SK-N-SH (cell line): ENCODE measurements at regions not wholly inside any gene's neighbourhood (a gene's known extent, or its start where the extent isn't known, plus 50 kb on each side); places are given as distances from the start of the nearest gene placed in this dataset.

Experiments
- CTCF ChIA-PET: fragments of 300-600, 350-600 bp; formaldehyde crosslinking; extraction: SDS; loops from one replicate; lab custom pipeline; 2021; lab: Yijun Ruan, JAX
- POLR2A ChIA-PET: fragments of 350-600 bp; sonication (Branson Sonifier 250); formaldehyde crosslinking; extraction: SDS; loops from one replicate; lab custom pipeline; 2020; ENCODE audit warnings: antibody characterized with exemption, inconsistent platforms; lab: Yijun Ruan, JAX
- DNase-seq: peaks from one replicate; pipeline ENCODE4 v3.0.0; 2012
- H2AFZ ChIP-seq: fragments of 200-600 bp; sonication (generic); 2 replicates; pipeline ENCODE4 v1.8.1; 2016; ENCODE audit warnings: antibody characterized with exemption, mild to moderate bottlenecking, low read depth
- H3F3A ChIP-seq: fragments of 200-600 bp; sonication (generic); replicated peaks from 2 replicates; pipeline ENCODE3; 2016; ENCODE audit warnings: antibody characterized with exemption, mild to moderate bottlenecking; ENCODE audit not compliant: insufficient read depth
- H3K27ac ChIP-seq, 2 experiments: fragments of 200-500 bp in 1 of 2; fragments of 200-600 bp in 1 of 2; sonication (Bioruptor generic) in 1 of 2; sonication (generic), shearing (Covaris generic) in 1 of 2; 2 replicates each; pipeline versions ENCODE4 v1.5.1 to v1.6.1; 2014 to 2016; ENCODE audit warnings: low read depth in 2 of 2, inconsistent platforms in 1 of 2, low read length in 1 of 2, mild to moderate bottlenecking in 1 of 2, mixed read lengths in 1 of 2
- H3K27me3 ChIP-seq: fragments of 200-600 bp; sonication (generic), shearing (Covaris generic); 2 replicates; pipeline ENCODE4 v1.6.1; 2016; ENCODE audit warnings: mixed run types; ENCODE audit not compliant: insufficient read depth
- H3K36me3 ChIP-seq, 2 experiments: fragments of 200-500 bp in 1 of 2; fragments of 200-600 bp in 1 of 2; sonication (Bioruptor generic) in 1 of 2; sonication (generic) in 1 of 2; replicated peaks in 1 of 2; 2 replicates each; pipeline versions ENCODE3 to v1.5.1; 2014 to 2016; ENCODE audit warnings: low read length in 1 of 2, mild to moderate bottlenecking in 1 of 2; ENCODE audit not compliant: insufficient read depth in 2 of 2, control insufficient read depth in 1 of 2
- H3K4me1 ChIP-seq, 2 experiments: fragments of 200-500 bp in 1 of 2; fragments of 200-600 bp in 1 of 2; sonication (Bioruptor generic) in 1 of 2; sonication (generic), shearing (Covaris generic) in 1 of 2; 2 replicates each; pipeline versions ENCODE4 v1.5.1 to v1.6.1; 2014 to 2016; ENCODE audit warnings: low read depth in 1 of 2, low read length in 1 of 2, mixed run types in 1 of 2; ENCODE audit not compliant: insufficient read depth in 2 of 2, control insufficient read depth in 1 of 2
- H3K4me2 ChIP-seq: fragments of 200-600 bp; sonication (generic), shearing (Covaris generic); 2 replicates; pipeline ENCODE4 v1.6.1; 2017; ENCODE audit warnings: mixed run types
- H3K4me3 ChIP-seq, 2 experiments: fragments of 200-500 bp in 1 of 2; fragments of 200-600 bp in 1 of 2; sonication (Bioruptor generic) in 1 of 2; sonication (generic), shearing (Covaris generic) in 1 of 2; 2 replicates each; pipeline versions ENCODE4 v1.5.1 to v1.8.1; 2014 to 2016; ENCODE audit warnings: low read depth in 2 of 2, inconsistent platforms in 1 of 2, low read length in 1 of 2, mild to moderate bottlenecking in 1 of 2, mixed read lengths in 1 of 2, moderate library complexity in 1 of 2
- H3K79me2 ChIP-seq: fragments of 200-600 bp; sonication (generic); 2 replicates; pipeline ENCODE4 v1.8.1; 2017; ENCODE audit warnings: mild to moderate bottlenecking; ENCODE audit not compliant: insufficient read depth
- H3K9ac ChIP-seq: fragments of 200-600 bp; sonication (generic); 2 replicates; pipeline ENCODE4 v1.6.1; 2017; ENCODE audit warnings: mixed run types
- H3K9me2 ChIP-seq: fragments of 200-600 bp; sonication (generic); 2 replicates; pipeline ENCODE4 v1.6.1; 2017; ENCODE audit warnings: mixed run types
- H3K9me3 ChIP-seq: fragments of 200-600 bp; sonication (generic); 2 replicates; pipeline ENCODE4 v1.6.1; 2017; ENCODE audit warnings: mixed run types, mild to moderate bottlenecking, moderate library complexity
- H4K20me1 ChIP-seq: fragments of 200-600 bp; sonication (generic); 2 replicates; pipeline ENCODE4 v1.6.1; 2017; ENCODE audit warnings: mild to moderate bottlenecking, mixed run types; ENCODE audit not compliant: insufficient read depth
- ELF1 ChIP-seq: IDR thresholded peaks from 2 replicates; pipeline ENCODE4 v1.4.0; 2012
- GABPA ChIP-seq: IDR thresholded peaks from 2 replicates; pipeline ENCODE4 v1.4.0; 2012; ENCODE audit warnings: low read depth, mild to moderate bottlenecking
- GATA2 ChIP-seq: sonication (generic); formaldehyde crosslinking; IDR thresholded peaks from 2 replicates; pipeline ENCODE4 v1.5.0; 2020; ENCODE audit warnings: mild to moderate bottlenecking, missing genetic modification reagents
- IRF3 ChIP-seq: fragments of 150-350 bp; IDR thresholded peaks from 2 replicates; pipeline ENCODE4 v1.6.1; 2016; ENCODE audit warnings: mild to moderate bottlenecking, low read depth, low read length
- MAX ChIP-seq: IDR thresholded peaks from 2 replicates; pipeline ENCODE4 v1.4.0; 2012; ENCODE audit warnings: low read depth
- PBX3 ChIP-seq: IDR thresholded peaks from 2 replicates; pipeline ENCODE4; 2012
- RAD21 ChIP-seq: IDR thresholded peaks from 2 replicates; pipeline ENCODE4 v1.6.1; 2012; ENCODE audit warnings: mild to moderate bottlenecking, low read length
- RFX5 ChIP-seq: IDR thresholded peaks from 2 replicates; pipeline ENCODE4 v1.6.1; 2012; ENCODE audit warnings: mild to moderate bottlenecking, improper control_type of control experiment, low read length
- RXRA ChIP-seq: IDR thresholded peaks from 2 replicates; pipeline ENCODE4 v1.4.0; 2012; ENCODE audit warnings: low read depth, mild to moderate bottlenecking, borderline replicate concordance
- SIN3A ChIP-seq: IDR thresholded peaks from 2 replicates; pipeline ENCODE4 v1.6.1; 2012; ENCODE audit warnings: low read depth, mild to moderate bottlenecking, low read length, moderate library complexity, borderline replicate concordance
- SMC3 ChIP-seq: IDR thresholded peaks from 2 replicates; pipeline ENCODE4 v1.6.1; 2012; ENCODE audit warnings: low read depth, low read length, improper control_type of control experiment
- WGBS: methylation state at CpG from one replicate; pipeline ENCODE4 v1.1.6; 2017; ENCODE audit warnings: low lambda C conversion rate; 5-methylcytosine and 5-hydroxymethylcytosine counted together

- CTCF ChIA-PET: no interaction called here
Observed at GRCh38 chr4:38568768-38569167, 95.2 kb upstream of the KLF3 start.

GRCh38 chr4:38570647-38571276 is 93.2 kb upstream of the KLF3 start:
- no peak for TF ChIP-seq RFX5
- TF ChIP-seq RXRA: no peak
- no peak for TF ChIP-seq GATA2
- no peak for TF ChIP-seq SIN3A
- no peak for TF ChIP-seq IRF3
- no peak for TF ChIP-seq ELF1
- no peak for TF ChIP-seq RAD21
- no peak for TF ChIP-seq SMC3
- TF ChIP-seq MAX: no peak
- no peak for TF ChIP-seq PBX3
- no peak overlapping the region for H3K4me2 ChIP-seq
- 62% methylated on average over 5 of the region's 5 CpGs for WGBS
- ChIA-PET CTCF (no interaction called here), POLR2A (no interaction called here)
- peaks cover 4% of the 10 kb centered on the region for H3F3A ChIP-seq
- no peak overlapping the region for H3K27ac ChIP-seq
- H3K9me2 ChIP-seq: no peaks in the 10 kb centered on the region
- no peak overlapping the region for H3K9ac ChIP-seq
- peaks cover 0 to 9% of the 10 kb centered on the region in 2 experiments; a peak in 2 of 4 replicates for H3K4me1 ChIP-seq
- H2AFZ ChIP-seq: no peak overlapping the region
- no peak for DNase-seq
- H3K9me3 ChIP-seq: no peaks in the 10 kb centered on the region
- H3K36me3 ChIP-seq: no peaks in the 10 kb centered on the region
- H3K27me3 ChIP-seq: no peaks in the 10 kb centered on the region
- H4K20me1 ChIP-seq: no peaks in the 10 kb centered on the region
- H3K4me3 ChIP-seq: no peak overlapping the region
- no peaks in the 10 kb centered on the region for H3K79me2 ChIP-seq

More at GRCh38 chr4:38568768-38569167, 95.2 kb upstream of the KLF3 start:
- DNase-seq: no peak
- H3K9ac ChIP-seq: no peak overlapping the region
- POLR2A ChIA-PET: no interaction called here
- H3K79me2 ChIP-seq: no peaks in the 10 kb centered on the region
- peaks cover 8% of the 10 kb centered on the region for H3F3A ChIP-seq
- no peak overlapping the region for H2AFZ ChIP-seq
- TF ChIP-seq GABPA (no peak), PBX3 (no peak), RAD21 (no peak), ELF1 (no peak)
- H4K20me1 ChIP-seq: no peaks in the 10 kb centered on the region
- H3K27me3 ChIP-seq: no peaks in the 10 kb centered on the region
- H3K9me3 ChIP-seq: no peaks in the 10 kb centered on the region
- whole genome bisulfite sequencing: 69% methylated on average over 3 of the region's 3 CpGs
- peaks cover 0 to 18% of the 10 kb centered on the region in 2 experiments; a peak in 3 of 4 replicates for H3K4me1 ChIP-seq
- H3K4me2 ChIP-seq: no peak overlapping the region
- no peak overlapping the region for H3K27ac ChIP-seq
- H3K9me2 ChIP-seq: no peaks in the 10 kb centered on the region
- H3K4me3 ChIP-seq: no peak overlapping the region
- H3K36me3 ChIP-seq: no peaks in the 10 kb centered on the region
